BLaER1 (cell line): ENCODE measurements at regions not wholly inside any gene's neighbourhood (a gene's known extent, or its start where the extent isn't known, plus 50 kb on each side); places are given as distances from the start of the nearest gene placed in this dataset.

Experiments
- H3K27ac ChIP-seq: shearing (Covaris generic); formaldehyde crosslinking; 2 replicates; pipeline ENCODE4 v1.8.1; 2022
- H3K27me3 ChIP-seq: shearing (Covaris generic); formaldehyde crosslinking; 2 replicates; pipeline ENCODE4 v1.8.1; 2022
- H3K36me3 ChIP-seq: shearing (Covaris generic); formaldehyde crosslinking; 2 replicates; pipeline ENCODE4 v1.8.1; 2022
- H3K4me1 ChIP-seq: shearing (Covaris generic); formaldehyde crosslinking; 2 replicates; pipeline ENCODE4 v1.8.1; 2022
- H3K4me2 ChIP-seq: shearing (Covaris generic); formaldehyde crosslinking; 2 replicates; pipeline ENCODE4 v1.8.1; 2022
- H3K4me3 ChIP-seq: shearing (Covaris generic); formaldehyde crosslinking; 2 replicates; pipeline ENCODE4 v1.8.1; 2022
- H3K9ac ChIP-seq: shearing (Covaris generic); formaldehyde crosslinking; 2 replicates; pipeline ENCODE4 v1.8.1; 2022
- H3K9me3 ChIP-seq: shearing (Covaris generic); formaldehyde crosslinking; 2 replicates; pipeline ENCODE4 v1.8.1; 2022
- H4K20me1 ChIP-seq: shearing (Covaris generic); formaldehyde crosslinking; 2 replicates; pipeline ENCODE4 v1.8.1; 2022
- Cebpa-rat ChIP-seq: shearing (Covaris generic); IDR thresholded peaks from 2 replicates; pipeline ENCODE4 v1.8.1; 2022

- Histone ChIP-seq H3K27ac (no peak overlapping the region), H3K9ac (no peak overlapping the region), H3K4me1 (no peaks in the 10 kb centered on the region), H3K27me3 (no peaks in the 10 kb centered on the region), H4K20me1 (no peaks in the 10 kb centered on the region), H3K36me3 (no peaks in the 10 kb centered on the region), H3K4me2 (no peak overlapping the region), H3K4me3 (no peak overlapping the region), H3K9me3 (no peaks in the 10 kb centered on the region)
- TF ChIP-seq Cebpa-rat: no peak
Observed at GRCh38 chr6:71524201-71524600, 235.6 kb downstream of the OGFRL1 start.

- no peak for TF ChIP-seq Cebpa-rat
- Histone ChIP-seq H4K20me1 (no peaks in the 10 kb centered on the region), H3K4me1 (no peaks in the 10 kb centered on the region), H3K4me2 (no peak overlapping the region), H3K4me3 (no peak overlapping the region), H3K9me3 (no peaks in the 10 kb centered on the region), H3K9ac (no peak overlapping the region), H3K27me3 (no peaks in the 10 kb centered on the region), H3K36me3 (no peaks in the 10 kb centered on the region), H3K27ac (no peak overlapping the region)
Observed at GRCh38 chr6:71527886-71528285, 239.3 kb downstream of the OGFRL1 start.

- Histone ChIP-seq H4K20me1 (no peaks in the 10 kb centered on the region), H3K4me3 (no peak overlapping the region), H3K4me1 (no peaks in the 10 kb centered on the region), H3K4me2 (no peak overlapping the region), H3K9ac (no peak overlapping the region), H3K27ac (no peak overlapping the region), H3K36me3 (no peaks in the 10 kb centered on the region), H3K27me3 (no peaks in the 10 kb centered on the region), H3K9me3 (no peaks in the 10 kb centered on the region)
- no peak for TF ChIP-seq Cebpa-rat
Observed at GRCh38 chr6:71529026-71529425, 240.4 kb downstream of the OGFRL1 start.

GRCh38 chr6:71529769-71530168 lies 241.2 kb downstream of the OGFRL1 start:
- H3K4me1 ChIP-seq: no peaks in the 10 kb centered on the region
- no peak overlapping the region for H3K9ac ChIP-seq
- no peak overlapping the region for H3K4me3 ChIP-seq
- no peak for TF ChIP-seq Cebpa-rat
- no peak overlapping the region for H3K4me2 ChIP-seq
- H3K27ac ChIP-seq: no peak overlapping the region
- H3K9me3 ChIP-seq: no peaks in the 10 kb centered on the region
- H3K36me3 ChIP-seq: no peaks in the 10 kb centered on the region
- H3K27me3 ChIP-seq: no peaks in the 10 kb centered on the region
- no peaks in the 10 kb centered on the region for H4K20me1 ChIP-seq

- Histone ChIP-seq H3K27ac (no peak overlapping the region), H3K4me2 (no peak overlapping the region), H3K9ac (no peak overlapping the region), H3K36me3 (no peaks in the 10 kb centered on the region), H4K20me1 (no peaks in the 10 kb centered on the region), H3K9me3 (no peaks in the 10 kb centered on the region), H3K4me3 (no peak overlapping the region), H3K27me3 (no peaks in the 10 kb centered on the region), H3K4me1 (no peaks in the 10 kb centered on the region)
- no peak for TF ChIP-seq Cebpa-rat
Observed at GRCh38 chr6:71531006-71531405, 242.4 kb downstream of the OGFRL1 start.

GRCh38 chr6:71531841-71532240 lies 243.2 kb downstream of the OGFRL1 start:
- Histone ChIP-seq H3K4me3 (no peak overlapping the region), H3K27ac (no peak overlapping the region), H3K27me3 (no peaks in the 10 kb centered on the region), H3K36me3 (no peaks in the 10 kb centered on the region), H3K9me3 (no peaks in the 10 kb centered on the region), H3K9ac (no peak overlapping the region), H4K20me1 (no peaks in the 10 kb centered on the region), H3K4me2 (no peak overlapping the region), H3K4me1 (no peaks in the 10 kb centered on the region)
- no peak for TF ChIP-seq Cebpa-rat

GRCh38 chr6:71533939-71534379 lies 245.3 kb downstream of the OGFRL1 start:
- no peak overlapping the region for H3K4me2 ChIP-seq
- H3K9me3 ChIP-seq: no peaks in the 10 kb centered on the region
- H3K9ac ChIP-seq: no peak overlapping the region
- TF ChIP-seq Cebpa-rat: no peak
- H3K4me1 ChIP-seq: no peaks in the 10 kb centered on the region
- no peaks in the 10 kb centered on the region for H3K36me3 ChIP-seq
- H3K4me3 ChIP-seq: no peak overlapping the region
- H3K27me3 ChIP-seq: no peaks in the 10 kb centered on the region
- H4K20me1 ChIP-seq: no peaks in the 10 kb centered on the region
- no peak overlapping the region for H3K27ac ChIP-seq

GRCh38 chr6:71534921-71535320 lies 246.3 kb downstream of the OGFRL1 start:
- H3K36me3 ChIP-seq: no peaks in the 10 kb centered on the region
- H3K27me3 ChIP-seq: no peaks in the 10 kb centered on the region
- no peak overlapping the region for H3K4me3 ChIP-seq
- H3K9ac ChIP-seq: no peak overlapping the region
- H3K4me1 ChIP-seq: no peaks in the 10 kb centered on the region
- no peak overlapping the region for H3K4me2 ChIP-seq
- TF ChIP-seq Cebpa-rat: no peak
- no peaks in the 10 kb centered on the region for H4K20me1 ChIP-seq
- no peaks in the 10 kb centered on the region for H3K9me3 ChIP-seq
- H3K27ac ChIP-seq: no peak overlapping the region

- Histone ChIP-seq H3K9me3 (no peaks in the 10 kb centered on the region), H4K20me1 (no peaks in the 10 kb centered on the region), H3K9ac (no peak overlapping the region), H3K27ac (no peak overlapping the region), H3K4me2 (no peak overlapping the region), H3K4me1 (no peaks in the 10 kb centered on the region), H3K4me3 (no peak overlapping the region), H3K36me3 (no peaks in the 10 kb centered on the region), H3K27me3 (no peaks in the 10 kb centered on the region)
- no peak for TF ChIP-seq Cebpa-rat
Observed at GRCh38 chr6:71537717-71538116, 249.1 kb downstream of the OGFRL1 start.

GRCh38 chr6:71544028-71544427 lies 255.4 kb downstream of the OGFRL1 start:
- Histone ChIP-seq H3K4me1 (no peaks in the 10 kb centered on the region), H3K4me2 (no peak overlapping the region), H3K36me3 (no peaks in the 10 kb centered on the region), H3K27me3 (no peaks in the 10 kb centered on the region), H4K20me1 (no peaks in the 10 kb centered on the region), H3K4me3 (no peak overlapping the region), H3K27ac (no peak overlapping the region), H3K9me3 (no peaks in the 10 kb centered on the region), H3K9ac (no peak overlapping the region)
- TF ChIP-seq Cebpa-rat: no peak

- no peak overlapping the region for H3K4me2 ChIP-seq
- H3K9me3 ChIP-seq: no peaks in the 10 kb centered on the region
- no peak overlapping the region for H3K4me3 ChIP-seq
- H4K20me1 ChIP-seq: no peaks in the 10 kb centered on the region
- no peak overlapping the region for H3K27ac ChIP-seq
- H3K27me3 ChIP-seq: no peaks in the 10 kb centered on the region
- H3K4me1 ChIP-seq: no peaks in the 10 kb centered on the region
- H3K9ac ChIP-seq: no peak overlapping the region
- no peak for TF ChIP-seq Cebpa-rat
- H3K36me3 ChIP-seq: no peaks in the 10 kb centered on the region
Observed at GRCh38 chr6:71544906-71545305, 256.3 kb downstream of the OGFRL1 start.
